NOMO-1 (cell line): ENCODE measurements at regions not wholly inside any gene's neighbourhood (a gene's known extent, or its start where the extent isn't known, plus 50 kb on each side); places are given as distances from the start of the nearest gene placed in this dataset.
"Not testable (repeated sequence)": the region's sequence is repeated elsewhere in the genome, so short reads cannot be mapped to it uniquely, and the experiment has no call there.

ENCODE experiments used
- DNase-seq, 2 experiments: peaks; one replicate each; lab custom pipeline; 2025; ENCODE audit not compliant: unreplicated experiment in 2 of 2; lab: John Stamatoyannopoulos, UW

DNA sequence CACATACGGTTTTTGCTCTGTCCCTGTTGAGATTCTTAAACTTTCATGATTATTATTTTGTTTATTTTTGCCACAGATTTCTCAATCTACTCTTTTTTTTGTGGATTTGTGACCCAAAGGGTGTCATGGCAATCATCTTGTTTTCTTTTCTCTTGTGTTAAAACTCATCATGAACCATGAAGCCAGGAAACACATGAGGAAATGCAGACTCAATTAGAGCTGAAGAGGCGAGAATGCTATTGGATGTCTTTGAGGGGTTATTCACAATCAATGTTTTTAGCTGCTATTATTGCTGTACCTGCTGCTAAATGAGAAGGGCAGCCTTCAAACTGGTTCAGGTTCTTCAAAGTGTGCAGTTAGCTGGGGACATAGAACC, 99.5 kb upstream of the MMADHC start:
- no peak for DNase-seq

DNA sequence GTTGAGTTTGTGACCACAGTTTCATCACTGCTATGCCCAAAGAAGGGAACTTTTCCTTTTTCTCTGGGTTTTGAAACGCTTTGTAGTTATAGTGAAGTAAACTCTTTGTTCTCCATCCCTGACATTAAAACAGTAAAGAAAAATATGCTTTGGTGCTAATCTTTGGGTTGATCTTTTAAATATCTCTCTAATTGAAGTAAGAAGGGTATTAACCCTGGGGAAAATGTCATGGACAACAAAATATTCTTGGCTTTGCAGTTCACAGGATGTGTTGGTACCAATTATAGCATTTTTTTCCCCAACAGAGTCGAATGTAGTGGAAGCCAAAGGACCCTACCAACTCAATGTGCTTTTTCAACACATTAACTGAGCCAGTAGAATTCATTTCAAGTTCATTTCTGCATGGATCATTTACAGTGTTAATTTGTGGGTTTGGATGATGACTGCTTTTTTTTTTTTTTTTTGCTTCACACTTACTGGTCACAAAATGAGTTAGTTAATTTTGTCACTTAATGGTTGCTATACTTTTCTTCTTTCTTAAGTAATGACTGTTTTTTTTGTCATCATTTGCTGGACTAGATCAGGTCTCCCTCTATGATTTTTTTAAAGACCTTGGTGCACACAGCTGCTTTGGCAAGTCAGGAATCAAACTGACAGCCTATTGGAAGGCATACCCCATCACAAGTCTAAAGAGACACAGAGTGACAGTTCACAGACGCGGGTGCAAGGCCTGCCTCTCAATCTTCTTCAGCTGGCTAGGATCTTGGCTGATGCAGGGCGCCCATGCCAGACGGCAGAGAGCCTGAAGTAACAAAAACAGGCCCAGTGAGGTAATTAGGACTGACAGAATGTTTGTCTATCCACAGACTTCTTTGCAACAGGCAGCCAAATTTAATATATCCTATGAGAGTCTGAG, 98.8 kb upstream of the MMADHC start:
- no peak for DNase-seq

DNA sequence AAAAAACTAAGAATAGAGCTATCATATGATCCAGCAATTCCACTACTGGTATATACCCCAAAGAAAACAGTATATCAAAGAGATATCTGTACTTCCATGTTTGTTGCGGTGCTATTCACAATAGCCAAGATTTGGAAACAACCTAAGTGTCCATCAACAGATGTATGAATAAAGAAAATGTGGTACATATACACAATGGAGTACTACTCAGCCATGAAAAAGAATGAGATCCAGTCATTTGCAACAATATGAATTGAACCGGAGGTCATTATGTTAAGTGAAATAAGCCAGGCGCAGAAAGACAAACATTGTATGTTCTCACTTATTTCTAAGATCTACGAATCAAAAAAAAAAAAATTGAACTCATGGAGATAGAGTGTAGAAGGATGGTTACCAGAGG, 97.8 kb upstream of the MMADHC start:
- not testable (repeated sequence) for DNase-seq

DNA sequence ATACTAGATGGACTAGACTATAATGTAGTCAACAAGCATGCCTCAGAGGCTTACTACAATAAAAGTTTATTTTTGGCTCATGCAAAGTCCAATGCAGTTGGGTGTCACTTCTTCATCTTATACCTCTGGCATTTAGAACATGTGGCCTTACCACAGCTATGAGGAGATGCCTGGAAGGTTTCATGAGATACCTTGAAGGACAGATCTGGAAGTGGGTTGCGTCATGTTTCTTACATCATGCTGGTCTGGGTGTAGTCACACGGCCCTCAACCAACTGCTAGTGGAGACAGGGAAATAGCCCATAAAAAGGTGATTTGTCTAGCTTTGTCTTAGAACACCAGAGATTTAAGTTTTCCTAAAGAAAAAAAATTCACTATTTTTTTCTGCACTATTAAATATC, 91.7 kb upstream of the MMADHC start:
- DNase-seq, result no peak

DNA sequence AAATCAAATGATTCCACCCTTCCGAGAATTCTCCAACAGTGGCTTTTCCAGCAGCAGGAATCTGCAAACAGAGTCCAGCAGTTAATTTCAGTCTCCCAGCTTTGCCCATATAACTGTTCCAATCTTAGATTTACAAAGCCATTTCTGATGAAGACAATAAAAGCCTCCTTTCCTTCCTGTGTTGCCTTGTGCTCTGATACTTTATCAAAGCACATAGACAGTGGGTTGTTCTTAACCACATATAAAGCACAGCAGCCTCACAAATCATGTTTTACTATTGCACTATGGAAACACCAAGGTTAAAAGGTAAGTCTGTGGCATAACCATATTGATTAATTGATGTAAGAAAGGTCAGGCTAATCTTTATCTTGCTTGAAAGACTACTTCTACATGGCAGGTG, 89.8 kb upstream of the MMADHC start:
- no peak for DNase-seq

DNA sequence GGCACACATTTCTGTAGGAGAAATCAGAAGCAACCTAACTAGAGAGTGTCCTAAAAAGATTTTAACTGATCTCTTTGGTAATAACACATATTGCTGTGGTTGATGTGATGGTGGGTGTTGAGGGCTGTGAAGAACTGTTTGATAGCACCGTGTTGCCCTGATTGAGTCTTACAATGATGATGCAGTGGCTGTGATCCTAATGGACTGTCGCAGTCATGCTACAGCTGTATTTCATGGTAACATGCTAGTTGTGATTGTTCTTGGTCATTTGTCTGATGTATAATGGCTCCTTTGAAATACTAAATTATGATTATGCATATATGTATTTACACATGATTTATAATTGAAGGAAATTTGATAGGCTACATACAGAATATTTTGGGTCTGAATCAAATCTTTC, 82.5 kb upstream of the MMADHC start:
- no peak for DNase-seq

DNA sequence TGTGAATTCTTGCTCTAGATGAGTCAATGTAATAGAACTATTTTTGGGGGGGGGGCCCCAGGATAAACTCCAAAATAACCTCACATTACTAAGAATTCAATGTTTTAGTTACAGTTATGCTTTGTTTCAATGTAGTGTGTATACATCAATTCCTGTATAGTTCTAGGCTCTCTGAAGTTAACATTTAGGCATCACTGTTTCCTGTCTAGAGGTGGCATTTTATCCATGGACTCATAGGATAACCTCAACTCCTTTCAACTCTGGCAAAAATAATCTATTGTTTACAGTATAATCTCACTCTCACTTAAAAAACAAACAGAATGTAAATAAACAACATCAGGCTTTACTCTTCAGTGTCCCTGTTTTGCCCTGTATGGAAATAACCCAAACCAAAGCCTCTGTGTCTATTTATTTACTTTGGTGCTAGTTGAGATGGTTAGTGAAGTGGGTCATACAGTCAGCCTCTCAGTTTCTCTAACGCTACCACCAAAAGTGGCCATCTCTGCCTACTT, 79.3 kb upstream of the MMADHC start:
- no peak for DNase-seq

DNA sequence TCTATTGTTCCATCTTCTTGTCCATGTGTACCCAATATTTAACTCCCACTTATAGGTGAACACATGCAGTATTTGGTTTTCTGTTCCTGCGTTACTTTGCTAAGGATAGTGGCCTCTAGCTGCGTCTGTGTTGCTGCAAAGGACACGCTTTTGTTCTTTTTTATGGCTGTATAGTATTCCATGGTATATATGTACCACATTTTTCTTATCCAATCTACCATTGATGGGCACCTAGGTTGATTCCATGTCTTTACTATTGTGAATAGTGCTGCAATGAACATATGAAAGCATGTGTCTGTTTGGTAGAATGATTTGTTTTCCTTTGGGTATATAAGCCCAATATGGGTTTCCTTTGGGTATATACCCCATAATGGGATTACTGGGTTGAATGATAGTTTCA, 77.3 kb upstream of the MMADHC start:
- no peak for DNase-seq

DNA sequence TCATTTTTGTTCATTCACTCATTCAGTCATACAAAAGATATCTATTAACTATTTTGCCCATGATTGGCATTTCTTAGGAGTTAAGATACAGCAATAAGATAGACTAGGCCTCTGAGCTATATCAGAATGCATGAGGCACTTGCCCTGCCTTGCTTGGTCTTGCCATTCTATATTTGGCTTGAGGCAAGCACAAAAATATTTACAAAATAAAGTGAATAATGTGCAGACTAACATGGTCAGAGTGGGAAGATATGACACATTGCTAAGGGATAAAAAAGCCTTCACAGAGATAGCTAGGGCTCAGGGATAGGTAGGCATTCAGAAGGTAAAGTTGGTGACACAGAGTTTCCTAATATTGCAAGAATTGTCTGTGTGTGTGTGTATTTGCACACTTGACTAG, 75.0 kb upstream of the MMADHC start:
- no peak for DNase-seq

DNA sequence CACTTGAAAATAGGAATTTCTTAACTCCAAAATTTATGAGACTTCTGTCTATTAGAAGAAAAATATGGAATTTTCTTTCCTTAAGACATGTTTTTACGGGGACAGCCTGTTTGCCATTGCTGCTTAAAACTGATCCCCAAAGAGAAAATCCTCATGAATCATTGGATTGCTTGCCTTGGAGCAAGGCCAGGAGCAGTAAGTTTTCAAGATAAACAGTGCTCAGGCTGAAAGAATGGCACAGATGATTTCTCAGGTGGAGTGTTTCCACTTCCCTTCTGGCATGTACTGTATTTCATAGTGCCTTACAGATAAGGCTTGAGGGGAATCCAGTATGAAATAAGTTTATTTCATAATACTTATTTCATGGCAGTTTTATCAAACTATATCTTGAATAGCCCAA, 74.3 kb upstream of the MMADHC start:
- DNase-seq, result no peak

DNA sequence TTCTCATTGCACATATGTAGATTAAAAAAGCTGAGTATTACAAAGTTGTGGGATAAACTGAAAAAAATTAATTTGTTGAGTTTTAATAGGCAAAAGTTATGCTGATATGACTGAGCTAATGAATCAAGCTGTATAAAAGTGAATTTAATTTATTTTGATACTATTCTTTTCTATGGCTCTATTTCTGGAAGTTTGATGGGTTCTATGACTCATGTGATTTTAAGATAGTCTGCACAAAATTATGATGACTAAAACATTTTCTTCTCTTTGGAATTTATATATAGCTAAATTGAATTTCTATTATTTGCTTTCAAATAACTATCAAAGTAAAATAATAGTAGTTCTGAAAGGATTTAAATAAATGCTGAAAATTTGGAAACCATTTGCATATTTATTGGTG, 71.0 kb upstream of the MMADHC start:
- DNase-seq, result no peak

DNA sequence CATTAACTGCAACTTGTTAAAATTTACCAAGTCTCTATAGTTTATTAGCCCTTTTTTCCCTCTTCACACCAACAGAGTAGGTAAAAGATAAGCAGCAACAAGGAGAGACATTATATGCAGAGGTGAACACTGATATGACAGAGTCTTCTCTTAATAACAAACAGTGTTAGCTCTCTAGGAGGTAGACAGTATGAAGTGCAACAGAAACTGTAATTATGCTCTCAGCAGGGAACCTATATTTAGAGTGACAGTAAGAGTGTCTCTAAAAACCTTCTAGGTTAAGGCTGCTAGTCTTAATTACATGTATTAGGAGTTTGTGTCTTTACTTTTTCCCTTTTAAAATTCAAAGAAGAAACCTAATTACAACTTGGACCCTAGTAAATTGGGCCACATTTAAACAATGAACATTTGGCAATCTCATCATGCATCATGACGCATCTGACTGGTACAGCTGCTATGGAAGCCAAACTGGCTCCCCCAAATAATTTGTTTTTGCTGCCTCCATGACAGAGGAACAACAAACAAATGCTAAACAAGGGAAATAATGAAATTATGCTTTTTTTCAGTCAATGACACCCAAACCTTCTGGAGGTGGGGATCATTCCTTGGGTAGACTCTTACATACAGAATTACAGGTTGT, 69.9 kb upstream of the MMADHC start:
- no peak for DNase-seq

DNA sequence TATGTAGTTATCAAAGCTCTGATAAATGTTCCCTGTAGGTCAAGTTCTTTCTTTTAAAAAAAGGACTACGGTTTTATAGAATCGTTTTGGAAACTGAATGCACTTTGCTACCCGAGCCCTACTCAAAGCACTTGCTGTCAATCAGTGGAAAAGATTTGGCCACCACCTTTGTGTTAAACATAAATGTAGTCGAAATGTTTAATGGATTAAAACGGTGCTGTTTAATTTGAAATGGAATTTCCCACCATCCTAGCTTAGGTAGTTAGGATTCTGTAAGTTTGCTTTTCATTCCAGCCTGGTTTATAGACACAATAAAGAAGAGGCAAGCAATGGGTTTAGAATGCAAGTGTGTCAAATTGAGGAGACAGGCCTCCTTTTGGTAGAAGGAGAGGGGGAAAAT, 69.4 kb upstream of the MMADHC start:
- DNase-seq, result no peak

DNA sequence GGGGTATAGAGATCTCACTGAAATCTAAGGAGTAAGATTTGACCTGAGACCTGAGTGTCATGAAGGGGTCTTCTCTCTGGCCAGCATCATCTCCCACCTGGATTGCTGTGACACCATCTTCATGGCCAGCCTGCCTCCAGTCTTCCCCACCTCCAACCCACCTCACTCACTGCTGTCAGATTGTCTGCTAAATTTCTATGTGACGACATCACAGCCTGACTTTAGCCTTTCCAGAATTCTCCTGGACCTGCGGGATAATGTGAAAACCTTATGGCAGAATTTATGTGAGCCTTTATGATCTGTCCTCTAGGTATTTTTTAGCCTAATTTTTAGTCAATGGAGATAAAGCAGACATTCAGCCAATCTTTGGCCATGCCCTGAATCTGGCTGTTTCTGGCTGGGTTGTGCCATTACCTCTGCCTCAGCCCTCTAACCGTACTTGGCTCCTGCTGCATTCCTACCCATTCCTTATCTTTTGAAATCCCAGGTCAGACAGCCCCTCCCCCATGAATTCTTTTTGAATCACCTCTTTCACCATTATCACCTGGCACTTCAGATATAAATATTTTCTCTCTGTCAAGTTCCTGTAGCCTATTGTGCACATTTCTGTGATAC, 66.4 kb upstream of the MMADHC start:
- DNase-seq, result no peak

DNA sequence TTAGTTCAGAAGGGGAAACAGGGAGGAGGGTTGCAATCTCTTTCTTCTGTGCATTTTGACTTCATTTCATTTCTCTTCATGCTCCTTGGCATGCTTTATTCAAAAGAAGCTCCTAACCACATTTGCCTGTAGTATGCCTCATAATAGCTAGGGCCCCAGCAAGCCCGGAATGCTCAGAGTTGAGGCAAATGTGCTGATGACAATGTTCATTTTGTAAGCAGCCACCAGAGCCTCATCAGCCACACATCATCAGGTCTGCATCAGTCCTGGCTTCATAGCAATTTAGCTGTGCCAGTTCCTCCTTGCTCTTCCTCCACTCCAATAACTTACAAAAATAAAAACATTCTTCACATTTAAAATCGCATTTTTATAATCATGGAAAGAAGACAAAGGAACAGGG, 65.4 kb upstream of the MMADHC start:
- no peak for DNase-seq

DNA sequence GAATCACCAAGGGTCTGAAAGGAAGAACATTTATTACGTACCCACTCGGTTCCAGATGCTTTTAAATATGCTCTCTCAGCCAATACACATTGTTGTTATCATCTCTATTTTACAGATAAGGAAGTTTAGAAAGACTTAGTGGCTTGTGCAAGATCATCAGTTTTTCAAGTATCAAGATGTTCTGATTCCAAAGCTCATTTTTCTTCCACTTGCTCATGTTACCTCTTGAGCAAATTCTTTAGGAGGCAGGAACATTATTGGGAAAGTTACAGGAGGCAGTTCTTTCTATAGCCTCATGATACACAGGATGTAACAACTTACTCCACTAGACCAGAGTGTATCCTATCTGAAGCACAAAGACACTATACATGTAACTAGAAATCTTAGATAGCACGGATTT, 65.0 kb upstream of the MMADHC start:
- DNase-seq, result no peak

DNA sequence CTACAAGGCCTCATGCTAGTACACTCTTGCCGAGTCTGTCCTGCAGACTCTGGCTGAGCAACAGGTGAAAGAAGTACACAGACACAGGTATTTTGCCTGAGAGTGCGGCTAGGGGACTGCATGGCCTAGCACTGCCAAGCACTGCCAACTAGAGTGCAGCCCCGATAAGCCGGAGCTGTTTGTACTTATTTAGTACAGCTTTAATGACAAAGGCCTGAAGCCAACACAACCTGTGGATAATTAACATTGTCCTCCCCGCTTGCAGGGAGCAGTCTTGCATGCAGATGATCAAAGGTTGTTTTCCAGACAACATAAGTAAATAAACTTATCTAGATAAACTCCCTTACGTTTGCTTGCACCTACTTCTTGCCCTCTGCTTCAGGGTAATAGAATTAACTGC, 63.7 kb upstream of the MMADHC start:
- no peak for DNase-seq

DNA sequence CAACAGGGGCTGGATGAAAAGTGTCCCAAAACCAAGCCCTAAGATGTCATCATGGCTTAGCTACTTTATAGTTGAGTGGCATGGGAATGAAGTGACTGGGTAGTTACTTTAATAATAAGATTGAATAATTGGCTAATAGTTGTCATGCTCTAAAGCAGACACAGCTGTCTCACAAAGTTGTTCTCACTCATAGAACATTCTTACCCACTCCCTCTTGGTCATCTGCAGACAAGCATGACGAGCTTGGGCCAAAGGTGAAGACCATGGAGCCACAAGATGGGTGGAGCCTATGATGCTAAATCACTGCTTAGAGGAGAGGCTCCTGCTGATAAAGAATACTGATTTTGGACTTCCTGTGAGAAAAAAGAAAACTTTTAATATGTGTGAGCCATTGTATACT, 62.4 kb upstream of the MMADHC start:
- no peak for DNase-seq

DNA sequence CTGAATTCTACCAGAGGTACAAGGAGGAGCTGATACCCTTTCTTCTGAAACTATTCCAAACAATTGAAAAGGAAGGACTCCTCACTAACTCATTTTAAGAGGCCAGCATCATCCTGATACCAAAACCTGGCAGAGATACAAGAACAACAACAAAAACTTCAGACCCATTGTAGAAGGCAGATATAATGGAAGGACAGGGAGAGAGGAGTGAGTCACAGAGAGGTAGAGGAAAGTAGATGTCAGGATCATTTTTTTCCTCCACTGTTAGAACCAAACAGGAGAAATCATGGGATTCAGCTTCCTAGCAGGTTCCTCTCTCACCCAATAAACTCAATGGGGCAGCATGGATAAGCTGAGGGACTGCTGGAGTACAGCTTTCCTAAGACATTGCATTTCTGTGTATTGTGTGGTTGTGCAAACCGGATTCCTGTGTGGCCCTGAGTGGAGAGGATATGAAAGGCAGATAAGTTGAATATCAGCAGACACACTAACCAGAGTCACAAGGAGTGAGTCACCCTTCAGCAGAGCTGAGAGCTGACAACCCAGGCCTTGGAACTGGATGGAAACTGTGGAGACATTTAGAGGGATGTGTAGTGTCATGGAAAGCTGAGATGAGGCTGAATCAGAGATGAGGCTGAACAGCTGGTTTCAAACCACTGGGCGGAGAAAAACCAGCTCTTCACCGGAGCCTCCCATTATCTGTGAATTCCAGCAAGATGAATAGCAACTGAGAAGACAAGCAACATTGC, 60.9 kb upstream of the MMADHC start:
- no peak for DNase-seq

DNA sequence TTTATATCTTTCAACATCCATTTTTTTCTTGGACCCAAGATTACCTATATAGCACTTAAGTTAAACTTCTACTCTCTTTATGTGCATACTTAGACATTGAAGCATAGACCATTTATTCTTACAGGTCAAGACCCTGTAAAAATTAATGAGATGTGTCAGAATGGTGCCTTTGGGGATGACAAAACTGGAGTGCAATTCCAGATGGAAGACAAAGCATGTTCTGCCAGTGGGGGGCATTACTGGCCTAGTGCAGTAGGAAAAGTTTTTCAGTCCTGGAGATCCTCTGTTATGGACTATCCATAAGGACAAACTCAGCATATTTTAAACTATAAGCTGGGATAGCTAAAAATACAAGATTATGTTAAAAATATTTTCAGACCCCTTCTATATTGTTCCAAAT, 57.8 kb upstream of the MMADHC start:
- no peak for DNase-seq
